Astrocyte of the spinal cord (primary cell): ENCODE measurements at regions not wholly inside any gene's neighbourhood (a gene's known extent, or its start where the extent isn't known, plus 50 kb on each side); places are given as distances from the start of the nearest gene placed in this dataset.

Experiments
- DNase-seq: peaks from one replicate; pipeline ENCODE4 v3.0.0; 2011; ENCODE audit warnings: low read depth, low spot score
- H3K4me3 ChIP-seq: 2 replicates; pipeline ENCODE4 v1.5.1; 2011; ENCODE audit warnings: low read depth, mild to moderate bottlenecking, low read length, moderate library complexity
- CTCF ChIP-seq: IDR thresholded peaks from 2 replicates; pipeline ENCODE4 v1.5.1; 2012; ENCODE audit warnings: low read depth, mild to moderate bottlenecking, low read length, inconsistent platforms
- in situ Hi-C: cut with HindIII; loops from 2 replicates; pipeline ENCODE4 v1.10.0; 2017; ENCODE audit warnings: low sequenced_read_pairs

GRCh38 chrX:13433298-13433605, 113.4 kb upstream of the ATXN3L start:
- no peak overlapping the region for H3K4me3 ChIP-seq
- TF ChIP-seq CTCF = no peak
- peak; percentile 62 for DNase-seq
- in situ Hi-C loops = no loop called here

- no peak overlapping the region for H3K4me3 ChIP-seq
- TF ChIP-seq CTCF = no peak
- in situ Hi-C loops = no loop called here
- DNase-seq = peak; percentile 93
Measured at GRCh38 chrX:13432414-13433297, 112.8 kb upstream of the ATXN3L start.

- no peak overlapping the region for H3K4me3 ChIP-seq
- DNase-seq = peak; percentile 74
- TF ChIP-seq CTCF = no peak
- in situ Hi-C loops = no loop called here
Measured at GRCh38 chrX:13430136-13430827, 110.4 kb upstream of the ATXN3L start.

- no peak for TF ChIP-seq CTCF
- DNase-seq = peak; percentile 70
- H3K4me3 ChIP-seq = no peak overlapping the region
- in situ Hi-C loops = no loop called here
Measured at GRCh38 chrX:13428053-13428786, 108.4 kb upstream of the ATXN3L start.

- no peak overlapping the region for H3K4me3 ChIP-seq
- in situ Hi-C loops = no loop called here
- no peak for DNase-seq
- no peak for TF ChIP-seq CTCF
Measured at GRCh38 chrX:13427441-13428052, 107.7 kb upstream of the ATXN3L start.

GRCh38 chrX:13420545-13421183, 100.8 kb upstream of the ATXN3L start:
- DNase-seq = no peak
- in situ Hi-C loops = no loop called here
- H3K4me3 ChIP-seq = no peak overlapping the region
- TF ChIP-seq CTCF = no peak
